Spleen (tissue), 7 donors: ENCODE measurements at regions not wholly inside any gene's neighbourhood (a gene's known extent, or its start where the extent isn't known, plus 50 kb on each side); places are given as distances from the start of the nearest gene placed in this dataset.

Experiments
- POLR2A ChIP-seq, 3 donors: fragments of 450-650 bp; IDR thresholded peaks; one replicate each; pipeline ENCODE4 v1.5.1; 2017; ENCODE audit warnings: antibody characterized with exemption in 3 of 3, mild to moderate bottlenecking in 1 of 3
- TF ChIP-seq, protein P1 (sequence below), 11 experiments: fragments of 200-600 bp in 7 of 11; fragments of 450-650 bp in 4 of 11; sonication (generic) in 4 of 11; IDR thresholded peaks in 8 of 11; conservative IDR thresholded peaks in 3 of 11; 1 replicate in 7 of 11; 2 replicates in 4 of 11; pipeline versions ENCODE4 v1.4.0 to v1.8.0; 2016 to 2021; ENCODE audit warnings: antibody characterized with exemption in 11 of 11, inconsistent platforms in 4 of 11, mild to moderate bottlenecking in 1 of 11
- donor health status: DM: no; HTN: no; CAD: no; lungs with moderate emphysema.
- donor health status: DM: no; HTN: no; CAD: no.
- donor health status: DM: no; HTN: no; CAD: no.

DNA sequence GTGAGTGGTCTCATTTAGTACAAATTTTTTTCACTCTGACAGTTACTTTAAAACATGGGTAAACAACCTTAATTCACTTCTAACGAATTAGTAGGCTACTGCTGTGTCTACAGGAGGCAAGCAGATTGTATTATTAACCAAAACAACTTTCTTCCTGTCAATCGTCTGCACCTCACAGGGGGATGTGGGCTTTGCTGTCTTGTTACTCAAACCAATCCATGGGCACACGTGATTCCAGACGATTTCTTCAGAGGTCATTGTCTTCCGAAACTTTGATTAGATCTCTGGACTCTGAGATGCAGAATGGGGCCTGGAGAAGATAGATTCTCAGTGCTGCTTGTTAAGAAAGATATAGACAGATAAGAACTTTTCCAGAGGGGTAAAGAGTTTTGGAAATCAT, 327.8 kb downstream of the DHX15 start:
- TF ChIP-seq, protein P1, sequence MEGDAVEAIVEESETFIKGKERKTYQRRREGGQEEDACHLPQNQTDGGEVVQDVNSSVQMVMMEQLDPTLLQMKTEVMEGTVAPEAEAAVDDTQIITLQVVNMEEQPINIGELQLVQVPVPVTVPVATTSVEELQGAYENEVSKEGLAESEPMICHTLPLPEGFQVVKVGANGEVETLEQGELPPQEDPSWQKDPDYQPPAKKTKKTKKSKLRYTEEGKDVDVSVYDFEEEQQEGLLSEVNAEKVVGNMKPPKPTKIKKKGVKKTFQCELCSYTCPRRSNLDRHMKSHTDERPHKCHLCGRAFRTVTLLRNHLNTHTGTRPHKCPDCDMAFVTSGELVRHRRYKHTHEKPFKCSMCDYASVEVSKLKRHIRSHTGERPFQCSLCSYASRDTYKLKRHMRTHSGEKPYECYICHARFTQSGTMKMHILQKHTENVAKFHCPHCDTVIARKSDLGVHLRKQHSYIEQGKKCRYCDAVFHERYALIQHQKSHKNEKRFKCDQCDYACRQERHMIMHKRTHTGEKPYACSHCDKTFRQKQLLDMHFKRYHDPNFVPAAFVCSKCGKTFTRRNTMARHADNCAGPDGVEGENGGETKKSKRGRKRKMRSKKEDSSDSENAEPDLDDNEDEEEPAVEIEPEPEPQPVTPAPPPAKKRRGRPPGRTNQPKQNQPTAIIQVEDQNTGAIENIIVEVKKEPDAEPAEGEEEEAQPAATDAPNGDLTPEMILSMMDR (IDR thresholded peaks at IDR 0.05 in 8 of 11, conservative IDR thresholded peaks at IDR 0.05 in 3 of 11), result no peak
- no peak for TF ChIP-seq POLR2A (IDR thresholded peaks at IDR 0.05)
